ENCODE measurements at regions not wholly inside any gene's neighbourhood (a gene's known extent, or its start where the extent isn't known, plus 50 kb on each side); places are given as distances from the start of the nearest gene placed in this dataset.

- Histone ChIP-seq H3K27me3 (no peaks in the 10 kb centered on the region), H3K4me1 (no peaks in the 10 kb centered on the region), H3K27ac (replicated peaks in 1 of 4) (no peak overlapping the region), H3K36me3 (no peaks in the 10 kb centered on the region), H3K4me3 (no peak overlapping the region), H3K9me3 (no peaks in the 10 kb centered on the region)
- DNase-seq (ENCODE audit: extremely low spot score), result no peak
- intact Hi-C loops (cut with DNase I), result no loop called here
- 73% methylated on average over 3 of the region's 3 CpGs for WGBS
- TF ChIP-seq EP300 (IDR thresholded peaks at IDR 0.05) (no peak), POLR2AphosphoS5 (IDR thresholded peaks at IDR 0.05) (no peak), CTCF (IDR thresholded peaks at IDR 0.05) (no peak), POLR2A (IDR thresholded peaks at IDR 0.05; ENCODE audit: low read depth) (no peak)
Observed at GRCh38 chr17:70527364-70527888, 358.1 kb downstream of the KCNJ2 start.

GRCh38 chr17:70533427-70533826, 364.1 kb downstream of the KCNJ2 start:
- no peak for TF ChIP-seq POLR2AphosphoS5 (IDR thresholded peaks at IDR 0.05)
- TF ChIP-seq EP300 (IDR thresholded peaks at IDR 0.05), result no peak
- TF ChIP-seq POLR2A (IDR thresholded peaks at IDR 0.05; ENCODE audit: low read depth), result no peak
- TF ChIP-seq CTCF (IDR thresholded peaks at IDR 0.05), result no peak
- intact Hi-C loops (cut with DNase I), result no loop called here
- no peak overlapping the region for H3K4me3 ChIP-seq
- no peaks in the 10 kb centered on the region for H3K9me3 ChIP-seq
- no peaks in the 10 kb centered on the region for H3K36me3 ChIP-seq
- no peaks in the 10 kb centered on the region for H3K27me3 ChIP-seq
- H3K27ac ChIP-seq (replicated peaks in 1 of 4), result no peak overlapping the region
- WGBS, result 37% methylated on average over 2 of the region's 2 CpGs
- H3K4me1 ChIP-seq, result no peaks in the 10 kb centered on the region
- DNase-seq (ENCODE audit: extremely low spot score), result no peak

- H3K36me3 ChIP-seq, result no peaks in the 10 kb centered on the region
- no peaks in the 10 kb centered on the region for H3K9me3 ChIP-seq
- no peak overlapping the region for H3K4me3 ChIP-seq
- intact Hi-C loops (cut with DNase I), result no loop called here
- no peaks in the 10 kb centered on the region for H3K4me1 ChIP-seq
- no peaks in the 10 kb centered on the region for H3K27me3 ChIP-seq
- no peak for TF ChIP-seq CTCF (IDR thresholded peaks at IDR 0.05)
- TF ChIP-seq POLR2AphosphoS5 (IDR thresholded peaks at IDR 0.05), result no peak
- TF ChIP-seq EP300 (IDR thresholded peaks at IDR 0.05), result no peak
- no peak for TF ChIP-seq POLR2A (IDR thresholded peaks at IDR 0.05; ENCODE audit: low read depth)
- whole genome bisulfite sequencing, result 88% methylated on average over 1 of the region's 1 CpG
- DNase-seq (ENCODE audit: extremely low spot score), result no peak
- H3K27ac ChIP-seq (replicated peaks in 1 of 4), result no peak overlapping the region
Observed at GRCh38 chr17:70535986-70536385, 366.7 kb downstream of the KCNJ2 start.

DNA sequence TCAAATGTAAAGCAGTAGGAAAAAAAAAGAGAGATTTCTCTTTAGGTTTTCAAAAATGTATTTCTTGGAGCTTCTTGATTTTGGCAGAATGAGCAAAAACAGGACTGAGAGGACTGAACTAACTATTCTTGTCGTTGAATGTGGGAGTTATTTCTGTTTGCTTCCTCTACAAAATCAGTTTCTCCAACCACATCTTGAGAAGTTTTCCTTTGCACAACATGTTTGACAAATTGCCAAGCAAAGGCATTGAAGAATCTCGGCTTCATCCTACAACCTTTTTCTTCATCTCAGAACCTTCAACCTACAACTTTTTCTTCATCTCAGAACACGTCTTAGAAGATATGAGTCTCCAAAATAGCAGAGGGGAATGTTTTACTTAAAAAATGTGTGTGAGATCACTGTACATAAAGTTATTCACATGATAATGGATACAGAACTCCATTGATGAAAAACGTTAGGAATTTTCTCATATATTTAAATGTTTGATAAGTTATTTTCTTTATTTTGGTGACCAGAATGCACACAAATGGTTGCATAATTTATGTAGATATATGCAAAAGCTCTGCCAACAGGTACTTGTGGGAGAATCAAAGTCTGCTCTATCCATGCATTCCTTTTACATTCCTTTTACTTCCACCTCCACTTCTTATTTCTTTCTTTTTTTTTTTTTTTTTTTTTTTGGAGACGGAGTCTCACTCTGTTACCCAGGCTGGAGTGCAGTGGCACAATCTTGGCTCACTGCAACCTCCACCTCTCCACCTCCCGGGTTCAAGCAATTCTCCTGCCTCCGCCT, 370.0 kb downstream of the KCNJ2 start:
- no peaks in the 10 kb centered on the region for H3K9me3 ChIP-seq
- no peak overlapping the region for H3K4me3 ChIP-seq
- intact Hi-C loops (cut with DNase I), result no loop called here
- WGBS, result 64% methylated on average over 7 of the region's 7 CpGs
- no peaks in the 10 kb centered on the region for H3K27me3 ChIP-seq
- H3K27ac ChIP-seq (replicated peaks in 1 of 4), result no peak overlapping the region
- no peaks in the 10 kb centered on the region for H3K36me3 ChIP-seq
- H3K4me1 ChIP-seq, result no peaks in the 10 kb centered on the region
- TF ChIP-seq CTCF (IDR thresholded peaks at IDR 0.05) (no peak), POLR2AphosphoS5 (IDR thresholded peaks at IDR 0.05) (no peak), EP300 (IDR thresholded peaks at IDR 0.05) (no peak), POLR2A (IDR thresholded peaks at IDR 0.05; ENCODE audit: low read depth) (no peak)
- no peak for DNase-seq (ENCODE audit: extremely low spot score)
